ENCODE measurements at regions not wholly inside any gene's neighbourhood (a gene's known extent, or its start where the extent isn't known, plus 50 kb on each side); places are given as distances from the start of the nearest gene placed in this dataset.

DNA sequence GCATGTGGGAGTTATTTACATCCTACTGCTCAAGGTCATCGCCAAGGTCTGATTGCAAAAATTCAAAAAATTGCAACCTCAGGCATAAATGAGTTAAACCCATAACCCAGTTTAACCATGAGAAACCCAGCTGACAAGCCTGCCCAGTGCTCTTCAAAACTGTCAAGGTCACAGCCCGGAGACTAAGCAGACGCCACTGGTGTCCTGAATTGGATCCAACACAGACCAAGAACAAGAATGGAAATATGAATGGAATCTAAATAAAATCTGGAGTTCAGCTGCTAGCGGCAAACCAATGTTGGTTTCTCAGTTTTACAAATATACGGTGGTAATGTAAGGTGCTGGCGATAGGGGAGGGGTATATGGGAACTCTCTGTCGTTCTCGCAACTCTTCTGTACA is 201.5 kb upstream of the MVB12B start:
- no peak overlapping the region for H3K27ac ChIP-seq (ENCODE audit: low read length)
- H3K4me2 ChIP-seq (ENCODE audit: low read length) = no peak overlapping the region
- no peaks in the 10 kb centered on the region for H3F3A ChIP-seq (ENCODE audit: insufficient read depth, low read length, poor library complexity, severe bottlenecking)
- no peaks in the 10 kb centered on the region for H3K9me3 ChIP-seq (ENCODE audit: low read length)
- no peak overlapping the region for H3K4me3 ChIP-seq (ENCODE audit: low read length)
- no peak overlapping the region for H2AFZ ChIP-seq (ENCODE audit: low read depth, low read length)
- H4K20me1 ChIP-seq (ENCODE audit: insufficient read depth) = no peaks in the 10 kb centered on the region
- no peaks in the 10 kb centered on the region for H3K36me3 ChIP-seq (ENCODE audit: insufficient read depth, low read length)
- no peaks in the 10 kb centered on the region for H3K27me3 ChIP-seq (ENCODE audit: insufficient read depth, low read depth, low read length)
- H3K9me2 ChIP-seq (ENCODE audit: insufficient read depth, low read length) = no peaks in the 10 kb centered on the region
- TF ChIP-seq RAD21 (conservative IDR thresholded peaks at IDR 0.05) (no peak), POLR2AphosphoS5 (IDR thresholded peaks at IDR 0.05) (no peak), EZH2 (IDR thresholded peaks at IDR 0.05; ENCODE audit: borderline replicate concordance, insufficient read depth, low read length, poor library complexity, severe bottlenecking) (no peak)
- TF ChIP-seq, protein P1, sequence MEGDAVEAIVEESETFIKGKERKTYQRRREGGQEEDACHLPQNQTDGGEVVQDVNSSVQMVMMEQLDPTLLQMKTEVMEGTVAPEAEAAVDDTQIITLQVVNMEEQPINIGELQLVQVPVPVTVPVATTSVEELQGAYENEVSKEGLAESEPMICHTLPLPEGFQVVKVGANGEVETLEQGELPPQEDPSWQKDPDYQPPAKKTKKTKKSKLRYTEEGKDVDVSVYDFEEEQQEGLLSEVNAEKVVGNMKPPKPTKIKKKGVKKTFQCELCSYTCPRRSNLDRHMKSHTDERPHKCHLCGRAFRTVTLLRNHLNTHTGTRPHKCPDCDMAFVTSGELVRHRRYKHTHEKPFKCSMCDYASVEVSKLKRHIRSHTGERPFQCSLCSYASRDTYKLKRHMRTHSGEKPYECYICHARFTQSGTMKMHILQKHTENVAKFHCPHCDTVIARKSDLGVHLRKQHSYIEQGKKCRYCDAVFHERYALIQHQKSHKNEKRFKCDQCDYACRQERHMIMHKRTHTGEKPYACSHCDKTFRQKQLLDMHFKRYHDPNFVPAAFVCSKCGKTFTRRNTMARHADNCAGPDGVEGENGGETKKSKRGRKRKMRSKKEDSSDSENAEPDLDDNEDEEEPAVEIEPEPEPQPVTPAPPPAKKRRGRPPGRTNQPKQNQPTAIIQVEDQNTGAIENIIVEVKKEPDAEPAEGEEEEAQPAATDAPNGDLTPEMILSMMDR (IDR thresholded peaks at IDR 0.05; ENCODE audit: poor library complexity, severe bottlenecking) = no peak
- TF ChIP-seq, protein P2, sequence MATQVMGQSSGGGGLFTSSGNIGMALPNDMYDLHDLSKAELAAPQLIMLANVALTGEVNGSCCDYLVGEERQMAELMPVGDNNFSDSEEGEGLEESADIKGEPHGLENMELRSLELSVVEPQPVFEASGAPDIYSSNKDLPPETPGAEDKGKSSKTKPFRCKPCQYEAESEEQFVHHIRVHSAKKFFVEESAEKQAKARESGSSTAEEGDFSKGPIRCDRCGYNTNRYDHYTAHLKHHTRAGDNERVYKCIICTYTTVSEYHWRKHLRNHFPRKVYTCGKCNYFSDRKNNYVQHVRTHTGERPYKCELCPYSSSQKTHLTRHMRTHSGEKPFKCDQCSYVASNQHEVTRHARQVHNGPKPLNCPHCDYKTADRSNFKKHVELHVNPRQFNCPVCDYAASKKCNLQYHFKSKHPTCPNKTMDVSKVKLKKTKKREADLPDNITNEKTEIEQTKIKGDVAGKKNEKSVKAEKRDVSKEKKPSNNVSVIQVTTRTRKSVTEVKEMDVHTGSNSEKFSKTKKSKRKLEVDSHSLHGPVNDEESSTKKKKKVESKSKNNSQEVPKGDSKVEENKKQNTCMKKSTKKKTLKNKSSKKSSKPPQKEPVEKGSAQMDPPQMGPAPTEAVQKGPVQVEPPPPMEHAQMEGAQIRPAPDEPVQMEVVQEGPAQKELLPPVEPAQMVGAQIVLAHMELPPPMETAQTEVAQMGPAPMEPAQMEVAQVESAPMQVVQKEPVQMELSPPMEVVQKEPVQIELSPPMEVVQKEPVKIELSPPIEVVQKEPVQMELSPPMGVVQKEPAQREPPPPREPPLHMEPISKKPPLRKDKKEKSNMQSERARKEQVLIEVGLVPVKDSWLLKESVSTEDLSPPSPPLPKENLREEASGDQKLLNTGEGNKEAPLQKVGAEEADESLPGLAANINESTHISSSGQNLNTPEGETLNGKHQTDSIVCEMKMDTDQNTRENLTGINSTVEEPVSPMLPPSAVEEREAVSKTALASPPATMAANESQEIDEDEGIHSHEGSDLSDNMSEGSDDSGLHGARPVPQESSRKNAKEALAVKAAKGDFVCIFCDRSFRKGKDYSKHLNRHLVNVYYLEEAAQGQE (IDR thresholded peaks at IDR 0.05; ENCODE audit: borderline replicate concordance) = no peak
- no peaks in the 10 kb centered on the region for H3K79me2 ChIP-seq (replicated peaks; ENCODE audit: insufficient read depth, low read length)
- no peak overlapping the region for H3K9ac ChIP-seq (ENCODE audit: low read length)

DNA sequence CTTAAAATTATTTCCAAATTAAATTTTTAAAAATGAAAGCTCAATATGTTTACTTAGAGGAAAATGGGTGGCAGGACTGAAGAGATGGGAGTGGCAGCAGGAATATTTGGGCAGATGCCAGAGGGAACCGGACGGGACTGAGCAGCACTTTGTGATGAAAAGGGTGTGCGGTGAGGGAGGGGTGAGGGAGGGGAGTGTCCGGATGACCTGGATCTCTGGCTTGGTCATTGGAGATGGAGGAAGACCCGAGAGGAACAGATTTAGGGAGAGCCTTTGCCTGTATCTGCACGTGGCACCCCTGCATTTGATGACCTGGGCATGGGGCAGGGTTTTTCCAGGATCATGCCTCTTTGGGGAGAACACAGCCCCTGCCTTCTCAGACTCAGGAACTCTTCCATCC is 201.1 kb upstream of the MVB12B start:
- TF ChIP-seq MXI1 (conservative IDR thresholded peaks at IDR 0.05; ENCODE audit: poor library complexity, severe bottlenecking) (no peak), EP300 (conservative IDR thresholded peaks at IDR 0.05; ENCODE audit: poor library complexity, severe bottlenecking) (no peak), TAF1 (IDR thresholded peaks at IDR 0.05; ENCODE audit: low read depth) (no peak), POLR2AphosphoS5 (IDR thresholded peaks at IDR 0.05) (no peak), RAD21 (conservative IDR thresholded peaks at IDR 0.05) (no peak), SMC3 (conservative IDR thresholded peaks at IDR 0.05; ENCODE audit: poor library complexity) (no peak), EZH2 (IDR thresholded peaks at IDR 0.05; ENCODE audit: borderline replicate concordance, insufficient read depth, low read length, poor library complexity, severe bottlenecking) (no peak)
- TF ChIP-seq, protein P1 (IDR thresholded peaks at IDR 0.05; ENCODE audit: poor library complexity, severe bottlenecking) = no peak
- TF ChIP-seq, protein P2 (IDR thresholded peaks at IDR 0.05; ENCODE audit: borderline replicate concordance) = no peak

More for the DNA sequence above, 201.1 kb upstream of the MVB12B start:
- no peaks in the 10 kb centered on the region for H3K9me2 ChIP-seq (ENCODE audit: insufficient read depth, low read length)
- no peaks in the 10 kb centered on the region for H3K36me3 ChIP-seq (ENCODE audit: insufficient read depth, low read length)
- H3K27me3 ChIP-seq (ENCODE audit: insufficient read depth, low read depth, low read length) = no peaks in the 10 kb centered on the region
- H3K27ac ChIP-seq (ENCODE audit: low read length) = no peak overlapping the region
- H3F3A ChIP-seq (ENCODE audit: insufficient read depth, low read length, poor library complexity, severe bottlenecking) = no peaks in the 10 kb centered on the region
- H3K9me3 ChIP-seq (ENCODE audit: low read length) = no peaks in the 10 kb centered on the region
- no peaks in the 10 kb centered on the region for H4K20me1 ChIP-seq (ENCODE audit: insufficient read depth)
- no peak overlapping the region for H2AFZ ChIP-seq (ENCODE audit: low read depth, low read length)
- H3K79me2 ChIP-seq (replicated peaks; ENCODE audit: insufficient read depth, low read length) = no peaks in the 10 kb centered on the region
- H3K4me2 ChIP-seq (ENCODE audit: low read length) = no peak overlapping the region
- no peak overlapping the region for H3K9ac ChIP-seq (ENCODE audit: low read length)
- no peak overlapping the region for H3K4me3 ChIP-seq (ENCODE audit: low read length)
